Activated B cell treated with CpG ODN at 0.5 μM for 24 hours (primary cell): ENCODE measurements at regions not wholly inside any gene's neighbourhood (a gene's known extent, or its start where the extent isn't known, plus 50 kb on each side); places are given as distances from the start of the nearest gene placed in this dataset.

ENCODE experiments used
- ATAC-seq: fragments of 200-7000 bp; cut with Tn5 transposase; one replicate; pipeline ENCODE4 v1.10.0; 2021; ENCODE audit warnings: low read depth, mild to moderate bottlenecking, moderate library complexity
- CTCF ChIA-PET: fragments of 350-600 bp; sonication (Branson Sonifier 250); formaldehyde crosslinking; loops from one replicate; lab custom pipeline; 2021; ENCODE audit warnings: antibody characterized with exemption; lab: Charles Lee
- POLR2A ChIA-PET: fragments of 350-600 bp; sonication (Branson Sonifier 250); formaldehyde crosslinking; loops from one replicate; lab custom pipeline; 2021; ENCODE audit warnings: antibody characterized with exemption; lab: Charles Lee
- DNase-seq: peaks from one replicate; pipeline ENCODE4 v3.0.0; 2022
- H3K27ac Mint-ChIP-seq: one replicate; pipeline ENCODE4 v1.8.0; 2020; ENCODE audit warnings: mixed read lengths
- H3K27me3 Mint-ChIP-seq: one replicate; pipeline ENCODE4 v1.8.0; 2021; ENCODE audit warnings: mixed read lengths
- H3K36me3 Mint-ChIP-seq: one replicate; pipeline ENCODE4 v1.8.0; 2021; ENCODE audit warnings: low read depth, mixed read lengths
- H3K4me1 Mint-ChIP-seq: one replicate; pipeline ENCODE4 v1.8.0; 2021; ENCODE audit warnings: mixed read lengths
- H3K4me3 Mint-ChIP-seq: one replicate; pipeline ENCODE4 v1.8.0; 2020; ENCODE audit warnings: mild to moderate bottlenecking, mixed read lengths
- H3K9me3 Mint-ChIP-seq: one replicate; pipeline ENCODE4 v1.8.0; 2020; ENCODE audit warnings: mixed read lengths
- CTCF ChIP-seq: fragments of 200-600 bp; IDR thresholded peaks from one replicate; pipeline ENCODE4 v1.8.0; 2022; ENCODE audit warnings: antibody characterized with exemption, mild to moderate bottlenecking
- intact Hi-C: fragments of 100-400 bp; cut with micrococcal nuclease; formaldehyde crosslinking; loops from one replicate; pipeline ENCODE4 v1.15.1; 2024

- Mint-ChIP-seq H3K27me3 (no peaks in the 10 kb centered on the region), H3K9me3 (peaks cover 4% of the 10 kb centered on the region), H3K4me3 (no peak overlapping the region), H3K4me1 (no peaks in the 10 kb centered on the region), H3K27ac (no peak overlapping the region), H3K36me3 (no peaks in the 10 kb centered on the region)
- intact Hi-C loops = no loop called here
- DNase-seq = no peak
- POLR2A ChIA-PET = no interaction called here
- no peak for TF ChIP-seq CTCF
- no peak for ATAC-seq
- CTCF ChIA-PET = no interaction called here
These were observed 146.2 kb upstream of the GORAB start for GRCh38 chr1:170385750-170386149.

GRCh38 chr1:170388489-170388888 lies 143.5 kb upstream of the GORAB start:
- H3K4me1 Mint-ChIP-seq = no peaks in the 10 kb centered on the region
- ChIA-PET POLR2A (no interaction called here), CTCF (no interaction called here)
- no peak overlapping the region for H3K27ac Mint-ChIP-seq
- H3K36me3 Mint-ChIP-seq = no peaks in the 10 kb centered on the region
- intact Hi-C loops = no loop called here
- no peak overlapping the region for H3K4me3 Mint-ChIP-seq
- DNase-seq = no peak
- H3K9me3 Mint-ChIP-seq = no peaks in the 10 kb centered on the region
- ATAC-seq = no peak
- no peak for TF ChIP-seq CTCF
- H3K27me3 Mint-ChIP-seq = no peaks in the 10 kb centered on the region

GRCh38 chr1:170395149-170395548 lies 136.8 kb upstream of the GORAB start:
- no peak for TF ChIP-seq CTCF
- ChIA-PET POLR2A (no interaction called here), CTCF (no interaction called here)
- DNase-seq (no peak), ATAC-seq (no peak)
- peaks cover 6% of the 10 kb centered on the region for H3K27me3 Mint-ChIP-seq
- no peak overlapping the region for H3K27ac Mint-ChIP-seq
- no peaks in the 10 kb centered on the region for H3K4me1 Mint-ChIP-seq
- H3K36me3 Mint-ChIP-seq = no peaks in the 10 kb centered on the region
- H3K9me3 Mint-ChIP-seq = peaks cover 5% of the 10 kb centered on the region
- intact Hi-C loops = no loop called here
- no peak overlapping the region for H3K4me3 Mint-ChIP-seq

GRCh38 chr1:170397061-170397460 lies 134.9 kb upstream of the GORAB start:
- peaks cover 5% of the 10 kb centered on the region for H3K9me3 Mint-ChIP-seq
- ATAC-seq (no peak), DNase-seq (no peak)
- intact Hi-C loops = no loop called here
- H3K27ac Mint-ChIP-seq = no peak overlapping the region
- ChIA-PET CTCF (no interaction called here), POLR2A (no interaction called here)
- no peaks in the 10 kb centered on the region for H3K36me3 Mint-ChIP-seq
- no peak for TF ChIP-seq CTCF
- H3K4me1 Mint-ChIP-seq = no peaks in the 10 kb centered on the region
- H3K4me3 Mint-ChIP-seq = no peak overlapping the region
- peaks cover 6% of the 10 kb centered on the region for H3K27me3 Mint-ChIP-seq

GRCh38 chr1:170402476-170403311 lies 129.3 kb upstream of the GORAB start:
- no peak for TF ChIP-seq CTCF
- ChIA-PET POLR2A (no interaction called here), CTCF (no interaction called here)
- Mint-ChIP-seq H3K27me3 (no peaks in the 10 kb centered on the region), H3K4me3 (no peak overlapping the region), H3K4me1 (no peaks in the 10 kb centered on the region), H3K36me3 (no peaks in the 10 kb centered on the region), H3K9me3 (no peaks in the 10 kb centered on the region), H3K27ac (no peak overlapping the region)
- intact Hi-C loops = no loop called here
- ATAC-seq (no peak), DNase-seq (no peak)
